ENCODE measurements at regions not wholly inside any gene's neighbourhood (a gene's known extent, or its start where the extent isn't known, plus 50 kb on each side); places are given as distances from the start of the nearest gene placed in this dataset.

DNA sequence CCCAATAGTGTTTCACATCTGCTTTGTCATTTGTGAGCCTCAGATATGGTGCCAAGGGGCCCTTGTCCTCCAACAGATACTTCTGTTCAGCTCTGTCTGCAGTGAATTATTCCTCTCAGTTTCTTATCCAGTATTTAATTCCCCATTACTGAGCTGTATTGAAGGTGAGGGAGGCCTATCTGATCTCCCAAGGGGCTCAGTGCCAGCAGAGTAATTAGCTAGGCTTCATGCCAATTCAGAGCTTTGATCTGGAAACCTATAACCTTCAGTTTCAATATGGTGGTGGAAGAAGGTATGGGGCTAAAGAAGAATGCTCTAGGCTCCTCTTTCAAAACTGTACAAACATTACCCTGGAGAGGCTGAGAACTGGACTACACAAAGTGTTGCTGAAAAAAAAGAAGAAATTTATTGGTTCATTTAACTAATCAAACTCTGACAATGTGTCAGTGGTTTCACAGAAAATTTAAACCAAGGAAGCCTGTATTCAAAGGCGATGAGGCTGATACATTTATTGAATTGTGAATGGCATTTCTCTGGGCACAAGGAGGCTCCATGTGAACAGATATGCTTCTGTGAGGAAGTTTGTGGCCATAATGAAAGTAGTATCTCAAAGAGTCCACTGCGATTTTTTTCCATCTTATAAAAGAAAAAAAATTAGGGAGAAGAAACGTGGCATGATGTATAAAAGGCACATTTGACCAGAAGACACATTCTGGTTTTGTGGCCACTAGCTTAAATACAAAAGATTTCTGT is 397.8 kb downstream of the TLE4 start:
- TF ChIP-seq, protein P1, sequence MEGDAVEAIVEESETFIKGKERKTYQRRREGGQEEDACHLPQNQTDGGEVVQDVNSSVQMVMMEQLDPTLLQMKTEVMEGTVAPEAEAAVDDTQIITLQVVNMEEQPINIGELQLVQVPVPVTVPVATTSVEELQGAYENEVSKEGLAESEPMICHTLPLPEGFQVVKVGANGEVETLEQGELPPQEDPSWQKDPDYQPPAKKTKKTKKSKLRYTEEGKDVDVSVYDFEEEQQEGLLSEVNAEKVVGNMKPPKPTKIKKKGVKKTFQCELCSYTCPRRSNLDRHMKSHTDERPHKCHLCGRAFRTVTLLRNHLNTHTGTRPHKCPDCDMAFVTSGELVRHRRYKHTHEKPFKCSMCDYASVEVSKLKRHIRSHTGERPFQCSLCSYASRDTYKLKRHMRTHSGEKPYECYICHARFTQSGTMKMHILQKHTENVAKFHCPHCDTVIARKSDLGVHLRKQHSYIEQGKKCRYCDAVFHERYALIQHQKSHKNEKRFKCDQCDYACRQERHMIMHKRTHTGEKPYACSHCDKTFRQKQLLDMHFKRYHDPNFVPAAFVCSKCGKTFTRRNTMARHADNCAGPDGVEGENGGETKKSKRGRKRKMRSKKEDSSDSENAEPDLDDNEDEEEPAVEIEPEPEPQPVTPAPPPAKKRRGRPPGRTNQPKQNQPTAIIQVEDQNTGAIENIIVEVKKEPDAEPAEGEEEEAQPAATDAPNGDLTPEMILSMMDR (IDR thresholded peaks at IDR 0.05): no peak
- no peak for TF ChIP-seq POLR2AphosphoS5 (IDR thresholded peaks at IDR 0.05)
- TF ChIP-seq EP300 (IDR thresholded peaks at IDR 0.05): no peak

All from sigmoid colon (tissue), 4 donors.